HEK293 (cell line): ENCODE measurements at regions not wholly inside any gene's neighbourhood (a gene's known extent, or its start where the extent isn't known, plus 50 kb on each side); places are given as distances from the start of the nearest gene placed in this dataset.

ENCODE experiments used
- CTCF ChIA-PET: fragments of 350-600 bp; formaldehyde crosslinking; extraction: SDS; loops from one replicate; lab custom pipeline; 2021; ENCODE audit warnings: antibody characterized with exemption; lab: Yijun Ruan, JAX
- POLR2A ChIA-PET: fragments of 300-600 bp; formaldehyde crosslinking; extraction: SDS; loops from one replicate; lab custom pipeline; 2020; ENCODE audit warnings: antibody characterized with exemption, inconsistent platforms; lab: Yijun Ruan, JAX
- H3K27ac ChIP-seq: fragments of 200-500 bp; sonication (Bioruptor generic); 2 replicates; pipeline ENCODE4 v1.5.1; 2014; ENCODE audit warnings: low read depth, low read length, control low read depth, inconsistent platforms; ENCODE audit errors: extremely low read depth
- H3K36me3 ChIP-seq, 2 experiments: fragments of 200-500 bp in 1 of 2; sonication (Bioruptor generic) in 1 of 2; 1 replicate in 1 of 2; 2 replicates in 1 of 2; pipeline ENCODE4 v1.5.1; 2014 to 2017; ENCODE audit warnings: inconsistent platforms in 2 of 2, low read length in 2 of 2; ENCODE audit not compliant: control insufficient read depth in 2 of 2, insufficient read depth in 1 of 2
- H3K4me1 ChIP-seq: fragments of 200-500 bp; sonication (Bioruptor generic); 2 replicates; pipeline ENCODE4 v1.5.1; 2014; ENCODE audit warnings: mild to moderate bottlenecking, low read length, inconsistent platforms; ENCODE audit not compliant: control insufficient read depth, insufficient read depth
- H3K4me3 ChIP-seq: 2 replicates; pipeline ENCODE4 v1.5.1; 2011; ENCODE audit warnings: low read depth, mild to moderate bottlenecking, control low read depth, low read length, moderate library complexity
- H3K9me3 ChIP-seq: fragments of 200-500 bp; sonication (Bioruptor generic); 2 replicates; pipeline ENCODE4 v1.5.1; 2014; ENCODE audit warnings: low read depth, low read length, inconsistent platforms; ENCODE audit not compliant: control insufficient read depth, insufficient read depth
- HOXD13 ChIP-seq: sonication (generic); formaldehyde crosslinking; IDR thresholded peaks from 2 replicates; pipeline ENCODE4 v1.8.0; 2022; ENCODE audit warnings: missing genetic modification reagents, borderline replicate concordance
- KLF9 ChIP-seq: fragments of 450-650 bp; formaldehyde crosslinking; IDR thresholded peaks from 2 replicates; pipeline ENCODE4 v1.5.1; 2016; ENCODE audit warnings: missing biosample characterization, missing genetic modification characterization, low read depth
- MZF1 ChIP-seq: fragments of 450-650 bp; formaldehyde crosslinking; IDR thresholded peaks from 2 replicates; pipeline ENCODE4 v1.5.1; 2017; ENCODE audit warnings: missing biosample characterization, missing genetic modification characterization, borderline replicate concordance
- PRDM1 ChIP-seq: fragments of 450-650 bp; formaldehyde crosslinking; IDR thresholded peaks from 2 replicates; pipeline ENCODE4; 2016; ENCODE audit warnings: missing biosample characterization, missing genetic modification characterization
- SALL2 ChIP-seq: fragments of 450-650 bp; formaldehyde crosslinking; IDR thresholded peaks from 2 replicates; pipeline ENCODE4 v1.5.0; 2017; ENCODE audit warnings: missing biosample characterization, mild to moderate bottlenecking, missing genetic modification characterization, borderline replicate concordance
- TRIM28 ChIP-seq: IDR thresholded peaks from 2 replicates; pipeline ENCODE4 v1.6.1; 2011; ENCODE audit warnings: low read length, control low read depth, borderline replicate concordance
- ZBTB20 ChIP-seq: fragments of 450-650 bp; formaldehyde crosslinking; IDR thresholded peaks from 2 replicates; pipeline ENCODE4 v1.5.1; 2016; ENCODE audit warnings: missing biosample characterization, missing genetic modification characterization
- ZBTB8A ChIP-seq: fragments of 450-650 bp; formaldehyde crosslinking; IDR thresholded peaks from 2 replicates; pipeline ENCODE4 v1.5.1; 2016; ENCODE audit warnings: missing biosample characterization, missing genetic modification characterization
- ZFHX2 ChIP-seq: fragments of 450-650 bp; formaldehyde crosslinking; conservative IDR thresholded peaks from 2 replicates; pipeline ENCODE4 v1.5.1; 2016; ENCODE audit warnings: missing biosample characterization, missing genetic modification characterization
- ZNF311 ChIP-seq: fragments of 450-650 bp; formaldehyde crosslinking; IDR thresholded peaks from 2 replicates; pipeline ENCODE4 v1.5.1; 2017; ENCODE audit warnings: missing biosample characterization, missing genetic modification characterization, borderline replicate concordance
- ZNF354C ChIP-seq: fragments of 450-650 bp; formaldehyde crosslinking; IDR thresholded peaks from 2 replicates; pipeline ENCODE4 v1.5.1; 2016; ENCODE audit warnings: missing biosample characterization, missing genetic modification characterization, low read depth, borderline replicate concordance
- ZNF596 ChIP-seq: fragments of 450-650 bp; IDR thresholded peaks from 2 replicates; pipeline ENCODE4 v1.5.0; 2018; ENCODE audit warnings: missing biosample characterization, mild to moderate bottlenecking, missing genetic modification characterization, moderate library complexity
- ZNF623 ChIP-seq: fragments of 450-650 bp; formaldehyde crosslinking; IDR thresholded peaks from 2 replicates; pipeline ENCODE4 v1.5.1; 2016; ENCODE audit warnings: missing biosample characterization, missing genetic modification characterization
- ZNF654 ChIP-seq: fragments of 450-650 bp; formaldehyde crosslinking; IDR thresholded peaks from 2 replicates; pipeline ENCODE4 v1.5.1; 2016; ENCODE audit warnings: low read depth, missing biosample characterization, missing genetic modification characterization
- ZNF664 ChIP-seq: fragments of 450-650 bp; formaldehyde crosslinking; IDR thresholded peaks from 2 replicates; pipeline ENCODE4 v1.5.1; 2016; ENCODE audit warnings: missing biosample characterization, missing genetic modification characterization
- ZNF791 ChIP-seq: fragments of 450-650 bp; formaldehyde crosslinking; IDR thresholded peaks from 2 replicates; pipeline ENCODE4 v1.5.1; 2016; ENCODE audit warnings: missing biosample characterization, missing genetic modification characterization
- ZXDB ChIP-seq: fragments of 450-650 bp; formaldehyde crosslinking; IDR thresholded peaks from 2 replicates; pipeline ENCODE4 v1.5.1; 2016; ENCODE audit warnings: missing biosample characterization, missing genetic modification characterization
- TF ChIP-seq, protein P1 (sequence below): fragments of 450-650 bp; formaldehyde crosslinking; IDR thresholded peaks from 2 replicates; pipeline ENCODE4 v1.5.1; 2017; ENCODE audit warnings: missing biosample characterization, missing genetic modification characterization
- TF ChIP-seq, protein P2 (sequence below): fragments of 450-650 bp; formaldehyde crosslinking; IDR thresholded peaks from 2 replicates; pipeline ENCODE4 v1.5.0; 2017; ENCODE audit warnings: missing biosample characterization, missing genetic modification characterization, borderline replicate concordance
- TF ChIP-seq, protein P3 (sequence below): fragments of 450-650 bp; formaldehyde crosslinking; IDR thresholded peaks from 2 replicates; pipeline ENCODE4 v1.5.1; 2016; ENCODE audit warnings: missing biosample characterization, missing genetic modification characterization, low read depth
- TF ChIP-seq, protein P4 (sequence below): fragments of 450-650 bp; IDR thresholded peaks from 2 replicates; pipeline ENCODE4 v1.5.1; 2018; ENCODE audit warnings: missing biosample characterization, mild to moderate bottlenecking, missing genetic modification characterization

DNA sequence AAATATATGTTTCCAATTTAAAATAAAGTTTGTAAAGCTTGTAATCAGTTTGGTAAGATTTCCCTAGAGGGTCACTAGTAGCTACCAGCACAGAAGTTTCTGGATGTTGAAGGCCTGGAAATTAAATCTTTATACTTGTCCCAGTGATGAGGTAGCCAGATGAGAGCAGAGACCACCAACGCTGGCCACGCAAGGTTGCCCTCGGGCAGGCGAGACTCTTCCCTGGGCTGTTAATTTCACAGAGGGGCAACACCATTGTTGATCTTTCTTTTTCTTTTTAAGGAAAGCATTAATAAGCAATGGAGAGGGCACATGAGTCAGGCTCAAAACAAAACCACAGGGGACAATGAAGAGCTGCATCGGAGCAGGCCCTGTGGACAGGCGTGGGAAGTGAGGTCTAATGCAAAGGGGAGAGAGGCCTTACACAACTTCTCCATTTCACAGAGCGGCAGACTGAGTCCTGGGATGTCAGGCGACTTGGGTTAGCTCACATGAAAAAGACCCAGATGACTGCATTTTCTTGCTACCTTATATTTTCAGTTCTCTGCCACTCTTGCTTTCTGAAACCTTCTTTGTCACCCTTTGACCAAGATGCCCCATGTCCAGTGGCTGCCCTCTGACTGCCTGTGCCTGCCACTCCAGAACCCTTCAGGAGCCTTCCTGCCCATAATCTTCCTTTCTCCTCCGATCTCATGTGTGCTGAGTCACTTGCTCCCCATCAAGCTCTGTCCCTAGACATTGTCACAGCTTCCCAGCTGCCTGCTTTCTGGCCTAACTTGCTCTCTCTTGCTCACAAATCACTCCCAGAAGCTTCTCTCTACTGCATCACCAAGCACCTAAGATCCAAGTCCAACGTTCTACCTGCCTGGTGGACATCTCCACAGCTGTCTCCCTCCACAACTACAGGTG, 107.7 kb upstream of the CDYL start:
- Histone ChIP-seq H3K27ac (no peak overlapping the region), H3K4me1 (no peaks in the 10 kb centered on the region), H3K9me3 (no peaks in the 10 kb centered on the region), H3K36me3 (no peaks in the 10 kb centered on the region), H3K4me3 (no peak overlapping the region)
- TF ChIP-seq ZNF596 (tag by site-specific recombination) (no peak), SALL2 (tag by site-specific recombination) (no peak), ZNF791 (no peak), ZNF623 (no peak), ZNF664 (tag by site-specific recombination) (no peak)
- TF ChIP-seq, protein P1, sequence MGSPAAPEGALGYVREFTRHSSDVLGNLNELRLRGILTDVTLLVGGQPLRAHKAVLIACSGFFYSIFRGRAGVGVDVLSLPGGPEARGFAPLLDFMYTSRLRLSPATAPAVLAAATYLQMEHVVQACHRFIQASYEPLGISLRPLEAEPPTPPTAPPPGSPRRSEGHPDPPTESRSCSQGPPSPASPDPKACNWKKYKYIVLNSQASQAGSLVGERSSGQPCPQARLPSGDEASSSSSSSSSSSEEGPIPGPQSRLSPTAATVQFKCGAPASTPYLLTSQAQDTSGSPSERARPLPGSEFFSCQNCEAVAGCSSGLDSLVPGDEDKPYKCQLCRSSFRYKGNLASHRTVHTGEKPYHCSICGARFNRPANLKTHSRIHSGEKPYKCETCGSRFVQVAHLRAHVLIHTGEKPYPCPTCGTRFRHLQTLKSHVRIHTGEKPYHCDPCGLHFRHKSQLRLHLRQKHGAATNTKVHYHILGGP, result no peak
- TF ChIP-seq, protein P2, sequence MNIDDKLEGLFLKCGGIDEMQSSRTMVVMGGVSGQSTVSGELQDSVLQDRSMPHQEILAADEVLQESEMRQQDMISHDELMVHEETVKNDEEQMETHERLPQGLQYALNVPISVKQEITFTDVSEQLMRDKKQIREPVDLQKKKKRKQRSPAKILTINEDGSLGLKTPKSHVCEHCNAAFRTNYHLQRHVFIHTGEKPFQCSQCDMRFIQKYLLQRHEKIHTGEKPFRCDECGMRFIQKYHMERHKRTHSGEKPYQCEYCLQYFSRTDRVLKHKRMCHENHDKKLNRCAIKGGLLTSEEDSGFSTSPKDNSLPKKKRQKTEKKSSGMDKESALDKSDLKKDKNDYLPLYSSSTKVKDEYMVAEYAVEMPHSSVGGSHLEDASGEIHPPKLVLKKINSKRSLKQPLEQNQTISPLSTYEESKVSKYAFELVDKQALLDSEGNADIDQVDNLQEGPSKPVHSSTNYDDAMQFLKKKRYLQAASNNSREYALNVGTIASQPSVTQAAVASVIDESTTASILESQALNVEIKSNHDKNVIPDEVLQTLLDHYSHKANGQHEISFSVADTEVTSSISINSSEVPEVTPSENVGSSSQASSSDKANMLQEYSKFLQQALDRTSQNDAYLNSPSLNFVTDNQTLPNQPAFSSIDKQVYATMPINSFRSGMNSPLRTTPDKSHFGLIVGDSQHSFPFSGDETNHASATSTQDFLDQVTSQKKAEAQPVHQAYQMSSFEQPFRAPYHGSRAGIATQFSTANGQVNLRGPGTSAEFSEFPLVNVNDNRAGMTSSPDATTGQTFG (tag by site-specific recombination), result no peak
- POLR2A ChIA-PET, result no interaction called here
- CTCF ChIA-PET, result interaction anchor here (0.5 kb wide), 1 partner anchor 114 kb away, joined by 6 read pairs; no protein-coding TSS in a partner anchor

DNA sequence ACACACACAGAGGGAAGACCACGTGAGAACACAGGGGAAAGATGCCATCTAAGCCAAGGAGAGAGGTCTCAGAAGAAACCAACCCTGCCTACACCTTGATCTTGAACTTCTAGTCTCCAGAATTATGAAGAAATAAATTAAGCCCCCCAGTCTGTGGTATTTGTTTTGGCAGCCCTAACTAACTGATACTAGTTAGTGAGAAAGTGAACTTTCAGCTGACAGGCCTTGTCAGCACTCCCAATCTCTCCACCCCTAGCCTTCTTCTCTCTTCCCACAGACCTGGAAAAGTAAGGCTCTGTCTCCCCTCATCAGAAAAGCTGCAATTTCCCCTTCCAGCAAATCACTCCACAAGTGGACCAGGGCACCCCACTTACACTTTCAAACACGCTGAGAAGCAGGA, 108.6 kb upstream of the CDYL start:
- ChIA-PET POLR2A (no interaction called here), CTCF (interaction anchor here (0.5 kb wide), 1 partner anchor 113 kb away, joined by 6 read pairs; no protein-coding TSS in a partner anchor)
- no peak overlapping the region for H3K4me3 ChIP-seq
- H3K27ac ChIP-seq, result no peak overlapping the region
- H3K36me3 ChIP-seq, result no peaks in the 10 kb centered on the region
- no peaks in the 10 kb centered on the region for H3K9me3 ChIP-seq
- no peak for TF ChIP-seq ZBTB20 (tag by site-specific recombination)
- TF ChIP-seq, protein P3, sequence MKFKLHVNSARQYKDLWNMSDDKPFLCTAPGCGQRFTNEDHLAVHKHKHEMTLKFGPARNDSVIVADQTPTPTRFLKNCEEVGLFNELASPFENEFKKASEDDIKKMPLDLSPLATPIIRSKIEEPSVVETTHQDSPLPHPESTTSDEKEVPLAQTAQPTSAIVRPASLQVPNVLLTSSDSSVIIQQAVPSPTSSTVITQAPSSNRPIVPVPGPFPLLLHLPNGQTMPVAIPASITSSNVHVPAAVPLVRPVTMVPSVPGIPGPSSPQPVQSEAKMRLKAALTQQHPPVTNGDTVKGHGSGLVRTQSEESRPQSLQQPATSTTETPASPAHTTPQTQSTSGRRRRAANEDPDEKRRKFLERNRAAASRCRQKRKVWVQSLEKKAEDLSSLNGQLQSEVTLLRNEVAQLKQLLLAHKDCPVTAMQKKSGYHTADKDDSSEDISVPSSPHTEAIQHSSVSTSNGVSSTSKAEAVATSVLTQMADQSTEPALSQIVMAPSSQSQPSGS (tag by site-specific recombination), result no peak
- TF ChIP-seq ZXDB, result no peak
- TF ChIP-seq ZNF654 (tag by site-specific recombination), result no peak
- TF ChIP-seq ZNF354C (tag by site-specific recombination), result no peak
- no peak for TF ChIP-seq KLF9
- TF ChIP-seq ZFHX2 (tag by site-specific recombination), result no peak
- TF ChIP-seq ZNF311 (tag by site-specific recombination), result no peak
- no peak for TF ChIP-seq TRIM28
- TF ChIP-seq, protein P4, sequence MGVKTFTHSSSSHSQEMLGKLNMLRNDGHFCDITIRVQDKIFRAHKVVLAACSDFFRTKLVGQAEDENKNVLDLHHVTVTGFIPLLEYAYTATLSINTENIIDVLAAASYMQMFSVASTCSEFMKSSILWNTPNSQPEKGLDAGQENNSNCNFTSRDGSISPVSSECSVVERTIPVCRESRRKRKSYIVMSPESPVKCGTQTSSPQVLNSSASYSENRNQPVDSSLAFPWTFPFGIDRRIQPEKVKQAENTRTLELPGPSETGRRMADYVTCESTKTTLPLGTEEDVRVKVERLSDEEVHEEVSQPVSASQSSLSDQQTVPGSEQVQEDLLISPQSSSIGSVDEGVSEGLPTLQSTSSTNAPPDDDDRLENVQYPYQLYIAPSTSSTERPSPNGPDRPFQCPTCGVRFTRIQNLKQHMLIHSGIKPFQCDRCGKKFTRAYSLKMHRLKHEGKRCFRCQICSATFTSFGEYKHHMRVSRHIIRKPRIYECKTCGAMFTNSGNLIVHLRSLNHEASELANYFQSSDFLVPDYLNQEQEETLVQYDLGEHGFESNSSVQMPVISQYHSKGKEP (tag by site-specific recombination), result no peak
- no peak for TF ChIP-seq MZF1 (tag by site-specific recombination)
- TF ChIP-seq PRDM1 (tag by site-specific recombination), result no peak
- no peak for TF ChIP-seq HOXD13
- no peak for TF ChIP-seq ZBTB8A (tag by site-specific recombination)
- H3K4me1 ChIP-seq, result no peaks in the 10 kb centered on the region
